Skin of body (tissue), 1 donor: ENCODE measurements at regions not wholly inside any gene's neighbourhood (a gene's known extent, or its start where the extent isn't known, plus 50 kb on each side); places are given as distances from the start of the nearest gene placed in this dataset.

Source experiments
- DNase-seq: peaks from one replicate; lab custom pipeline; 2025; lab: John Stamatoyannopoulos, UW

DNA sequence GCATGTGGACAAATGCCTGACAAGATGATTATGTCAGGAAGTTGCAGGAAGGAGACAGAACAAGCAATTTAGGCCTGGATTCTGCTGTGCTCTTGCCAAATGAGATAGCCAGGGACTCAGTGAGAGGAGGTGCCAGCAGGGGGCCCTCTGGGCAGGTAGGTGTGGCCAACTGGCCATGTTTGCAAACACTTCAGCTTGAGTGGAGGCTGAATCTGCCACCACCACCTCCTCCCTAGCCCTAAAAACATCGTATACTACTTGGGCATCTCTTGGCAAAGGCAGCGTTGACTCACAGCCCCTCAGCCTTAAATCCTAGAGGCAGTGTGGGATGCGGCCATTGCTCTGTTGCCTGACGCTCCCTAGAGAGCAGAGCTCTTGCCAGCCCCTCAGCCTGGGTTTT, 95.1 kb upstream of the PLET1 start:
- DNase-seq: no peak

GRCh38 chr11:112357488-112357887, 96.8 kb upstream of the PLET1 start:
- DNase-seq: no peak

DNA sequence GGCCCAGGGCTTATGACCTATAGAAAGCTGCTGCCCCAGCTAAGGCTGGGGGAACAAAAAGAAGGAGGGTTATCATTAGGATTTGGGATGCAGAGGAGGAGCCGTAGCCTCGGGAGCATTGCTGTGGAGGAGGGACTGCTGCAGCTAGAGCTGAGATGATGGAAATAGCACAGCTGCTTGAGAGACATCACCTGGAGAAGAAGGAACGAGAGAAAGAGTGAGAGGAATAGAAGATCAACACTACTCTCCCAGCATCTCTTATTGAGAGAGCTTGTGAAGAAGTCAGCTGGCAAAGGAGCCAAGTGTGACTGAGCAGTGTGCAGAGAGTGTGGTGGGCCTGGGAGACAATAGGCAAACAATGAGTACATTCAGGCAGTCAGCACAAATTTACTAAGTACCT, 100.7 kb upstream of the PLET1 start:
- no peak for DNase-seq

GRCh38 chr11:112363527-112363926, 102.9 kb upstream of the PLET1 start:
- DNase-seq: no peak

DNA sequence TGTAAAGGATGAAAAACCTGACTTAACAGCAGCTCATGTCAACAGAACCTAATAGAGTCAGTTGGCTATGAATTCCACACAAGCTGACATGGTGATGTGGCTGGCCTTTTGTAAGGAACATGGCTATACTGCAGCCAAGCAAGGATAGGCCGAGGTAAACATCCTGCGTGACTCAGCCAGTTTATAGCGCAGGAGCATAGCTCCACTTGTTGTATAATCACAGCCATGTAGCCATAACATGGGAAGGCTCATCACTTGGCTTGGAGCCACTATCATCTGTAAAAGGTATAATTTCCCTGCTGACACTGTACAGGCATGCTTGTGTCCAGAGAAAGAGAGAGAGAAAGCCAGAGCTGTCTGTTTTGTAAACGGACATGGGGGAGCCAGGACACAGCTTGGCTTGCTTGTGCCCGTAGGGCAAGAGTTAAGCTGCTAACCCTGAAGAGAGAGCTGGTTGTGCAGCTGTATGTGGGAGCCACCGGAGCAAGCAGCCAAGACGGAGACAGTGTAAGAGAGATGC, 104.4 kb upstream of the PLET1 start:
- no peak for DNase-seq

- no peak for DNase-seq
Measured at GRCh38 chr11:112366012-112366411, 105.4 kb upstream of the PLET1 start.

GRCh38 chr11:112366777-112367176, 106.1 kb upstream of the PLET1 start:
- DNase-seq: no peak

DNA sequence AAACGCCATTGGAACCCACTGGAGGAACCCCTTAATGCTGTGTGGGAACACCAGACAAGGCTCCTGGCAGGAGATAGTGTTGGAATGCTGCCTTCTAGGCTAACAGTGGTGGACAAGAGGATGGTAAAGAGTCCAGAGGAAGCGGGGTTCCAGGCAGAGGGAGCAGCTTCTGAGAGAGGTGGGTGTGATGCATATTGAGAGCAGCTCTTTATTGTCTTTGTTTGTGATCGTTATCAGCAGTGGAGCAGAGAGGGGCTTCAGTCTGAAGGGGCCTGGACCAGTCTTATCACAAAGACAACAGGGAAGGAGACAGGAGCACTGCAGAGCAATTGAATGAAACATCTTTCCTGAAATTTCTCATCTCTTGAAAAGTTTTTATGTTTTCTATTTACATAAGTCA, 106.8 kb upstream of the PLET1 start:
- DNase-seq: no peak

GRCh38 chr11:112367895-112368294, 107.2 kb upstream of the PLET1 start:
- DNase-seq: no peak

- no peak for DNase-seq
Measured at GRCh38 chr11:112368381-112368780, 107.7 kb upstream of the PLET1 start.

GRCh38 chr11:112369374-112369773, 108.7 kb upstream of the PLET1 start:
- DNase-seq: no peak

GRCh38 chr11:112369916-112370315, 109.3 kb upstream of the PLET1 start:
- no peak for DNase-seq

GRCh38 chr11:112374486-112375140, 114.0 kb upstream of the PLET1 start:
- no peak for DNase-seq

DNA sequence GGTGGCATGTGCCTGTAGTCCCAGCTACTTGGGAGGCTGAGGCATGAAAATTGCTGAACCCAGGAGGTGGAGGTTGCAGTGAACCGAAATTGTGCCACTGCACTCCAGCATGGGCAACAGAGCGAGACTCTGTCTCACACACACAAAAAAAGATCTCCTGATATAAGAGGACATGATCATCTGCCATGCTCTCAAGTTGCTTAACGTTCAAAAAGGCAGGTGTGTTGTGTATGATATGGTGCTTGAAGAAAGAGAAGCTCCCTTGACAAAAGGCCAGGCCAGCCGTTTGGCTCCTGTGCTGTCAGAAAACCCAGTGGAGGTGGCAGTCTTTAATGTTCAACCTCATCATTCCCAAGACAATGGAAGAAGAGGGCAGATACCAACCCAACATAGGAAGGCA, 117.3 kb upstream of the PLET1 start:
- DNase-seq: no peak

GRCh38 chr11:112380464-112380863, 119.8 kb upstream of the PLET1 start:
- DNase-seq: no peak

- DNase-seq: no peak
Measured at GRCh38 chr11:112381578-112381977, 120.9 kb upstream of the PLET1 start.

- DNase-seq: no peak
Measured at GRCh38 chr11:112382561-112382960, 121.9 kb upstream of the PLET1 start.

GRCh38 chr11:112388496-112388895, 127.8 kb upstream of the PLET1 start:
- DNase-seq: no peak

GRCh38 chr11:112391086-112391485, 130.4 kb upstream of the PLET1 start:
- no peak for DNase-seq

DNA sequence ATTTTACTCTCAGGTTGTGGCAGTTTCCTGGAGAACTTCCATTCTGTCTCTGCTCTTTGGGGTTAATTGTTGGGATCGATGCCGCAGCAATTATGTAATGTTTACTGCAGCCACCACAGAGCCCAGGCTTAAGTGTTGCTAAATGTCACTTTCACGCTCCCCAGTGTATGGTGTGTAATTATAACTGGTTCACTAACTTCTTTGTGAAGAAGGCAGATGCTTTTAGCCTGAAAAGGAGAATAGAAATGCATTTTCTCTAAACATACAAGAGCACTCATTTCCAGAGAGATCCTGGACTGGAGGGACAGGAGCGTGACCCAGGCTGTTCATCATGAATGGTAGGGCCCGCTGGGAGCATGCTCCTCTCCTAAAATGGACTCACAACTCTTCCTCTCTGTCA, 132.2 kb upstream of the PLET1 start:
- DNase-seq: no peak

DNA sequence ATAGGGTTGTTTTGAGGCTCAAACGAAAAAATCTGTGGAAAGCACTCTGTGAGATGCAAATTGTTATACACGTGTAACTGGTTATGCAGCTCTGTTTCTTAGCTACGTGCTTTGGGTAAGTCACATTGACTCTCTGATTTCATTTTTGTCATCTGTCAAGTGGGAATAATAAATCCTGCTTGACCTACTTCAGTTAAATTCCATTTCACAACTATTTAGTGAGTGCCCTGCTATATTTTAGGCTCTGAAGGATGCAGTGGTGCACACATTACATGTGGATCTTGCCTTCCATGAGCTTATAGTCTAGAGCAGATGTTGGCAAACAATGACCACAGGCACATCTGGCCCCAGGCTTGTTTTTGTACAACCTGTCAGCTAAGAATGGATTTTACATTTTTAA, 133.6 kb upstream of the PLET1 start:
- DNase-seq: peak; percentile 3

GRCh38 chr11:112396076-112396475, 135.4 kb upstream of the PLET1 start:
- DNase-seq: no peak

GRCh38 chr11:112398798-112399478, 138.3 kb upstream of the PLET1 start:
- DNase-seq: peak; percentile 1
